Activated T-cell treated with anti-CD3 and anti-CD28 coated beads for 4 hours (primary cell): ENCODE measurements at regions not wholly inside any gene's neighbourhood (a gene's known extent, or its start where the extent isn't known, plus 50 kb on each side); places are given as distances from the start of the nearest gene placed in this dataset.
A peak's percentile ranks its signal among the peaks of the same experiment; 100 is the strongest.
"Not testable (repeated sequence)": the region's sequence is repeated elsewhere in the genome, so short reads cannot be mapped to it uniquely, and the experiment has no call there.

Experiments
- DNase-seq: peaks from one replicate; pipeline ENCODE4 v3.0.0-alpha.2; 2020

DNA sequence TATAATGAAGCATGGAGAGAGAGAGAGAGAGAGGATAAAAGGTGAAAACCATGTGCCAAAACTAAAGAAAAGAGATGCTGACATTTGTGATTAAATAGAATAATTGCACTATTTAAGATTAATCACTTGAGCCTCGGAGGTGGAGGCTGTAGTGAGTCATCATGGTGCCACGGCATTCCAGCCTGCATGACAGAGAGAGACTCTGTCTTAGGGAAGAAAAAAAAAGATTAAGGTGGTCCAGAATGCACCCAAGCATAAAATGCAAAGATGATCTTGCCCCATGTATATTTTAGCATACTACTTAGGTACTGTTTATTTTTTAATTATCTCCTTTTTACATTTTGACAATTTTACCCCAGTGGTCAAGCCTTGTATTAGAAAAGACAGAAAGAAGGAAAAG, 742.5 kb downstream of the SPATA31A1 start:
- not testable (repeated sequence) for DNase-seq

- peak; percentile 3 for DNase-seq
These were observed 750.7 kb downstream of the SPATA31A1 start for GRCh38 chr9:40106003-40106782.

- not testable (repeated sequence) for DNase-seq
These were observed 751.3 kb downstream of the SPATA31A1 start for GRCh38 chr9:40106783-40107248.

DNA sequence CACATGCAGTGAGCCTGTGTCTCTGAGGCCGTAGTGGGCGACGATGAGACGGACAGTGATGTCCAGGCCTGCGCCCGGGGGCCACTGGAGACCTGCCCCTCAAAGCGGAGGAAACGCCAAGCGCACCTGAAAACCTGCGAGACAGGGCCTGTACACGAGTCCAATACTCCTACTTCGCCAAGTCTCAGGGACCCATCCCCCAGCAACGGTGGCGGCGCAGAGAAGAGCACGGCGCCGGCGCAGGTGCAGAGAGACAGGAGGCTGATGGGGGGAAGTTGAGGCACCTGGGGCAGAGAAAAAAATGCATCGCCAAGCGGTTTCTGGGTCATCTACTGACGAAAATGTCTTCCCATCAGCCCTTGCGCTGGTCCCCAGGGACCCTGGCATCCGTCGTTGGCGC, 751.8 kb downstream of the SPATA31A1 start:
- not testable (repeated sequence) for DNase-seq

DNA sequence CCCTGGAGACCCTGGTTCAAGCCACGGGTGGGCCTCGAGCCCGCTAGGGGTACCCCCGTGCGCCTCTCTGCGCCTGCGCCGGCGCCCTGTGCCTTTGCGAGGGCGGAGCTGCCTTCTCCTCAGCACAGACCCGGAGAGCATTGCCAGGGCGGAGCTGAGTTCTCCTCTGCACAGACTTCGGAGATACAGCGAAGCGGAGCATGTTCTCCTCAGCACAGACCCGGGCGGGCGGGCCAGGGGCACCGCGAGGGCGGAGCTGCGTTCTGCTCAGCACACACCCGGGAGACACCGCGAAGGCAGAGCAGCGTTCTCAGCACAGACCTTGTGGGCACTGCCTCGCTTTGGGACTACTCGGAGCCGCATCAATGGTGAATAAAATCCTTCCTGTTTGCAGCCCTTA, 753.0 kb downstream of the SPATA31A1 start:
- not testable (repeated sequence) for DNase-seq

- not testable (repeated sequence) for DNase-seq
These were observed 755.3 kb downstream of the SPATA31A1 start for GRCh38 chr9:40110751-40111150.

DNA sequence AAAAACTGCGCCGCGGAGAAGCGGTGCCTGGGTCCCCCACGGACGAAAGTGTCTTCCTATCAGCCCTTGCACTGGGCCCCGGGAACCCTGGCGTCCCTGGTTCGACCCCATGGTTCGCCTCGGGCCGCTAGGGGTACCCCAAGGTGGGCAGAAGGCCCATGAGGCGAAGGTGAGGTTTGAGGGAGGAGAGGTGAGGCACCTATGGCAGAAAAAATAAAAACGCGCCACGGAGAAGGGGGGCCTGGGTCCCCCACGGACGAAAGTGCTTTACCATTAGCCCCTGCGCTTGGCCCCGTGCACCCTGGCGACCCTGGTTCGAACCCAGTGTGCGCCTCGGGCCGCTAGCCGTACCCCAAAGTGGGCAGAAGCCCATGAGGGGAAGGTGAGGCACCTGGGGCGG, 756.1 kb downstream of the SPATA31A1 start:
- DNase-seq: not testable (repeated sequence)

DNA sequence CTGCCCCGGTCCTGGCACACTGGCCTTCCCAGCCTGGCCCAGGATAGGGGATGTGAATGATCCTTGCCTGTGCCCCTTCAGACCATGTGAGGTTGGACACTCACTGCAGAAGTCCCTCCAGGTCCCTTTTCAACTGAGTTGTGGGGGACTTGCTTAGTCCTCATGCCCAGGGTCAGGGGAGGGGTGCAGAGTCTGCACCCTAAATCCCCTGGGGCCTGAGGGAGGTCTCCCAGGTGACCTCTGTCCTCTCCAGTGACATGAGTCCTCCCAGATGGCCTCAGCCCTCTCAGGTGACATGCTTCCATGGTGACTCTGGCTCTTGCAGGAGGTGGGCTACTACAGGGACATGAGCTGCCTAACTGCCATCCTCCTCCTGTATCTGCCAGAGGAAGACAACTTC, 775.1 kb downstream of the SPATA31A1 start:
- not testable (repeated sequence) for DNase-seq

DNA sequence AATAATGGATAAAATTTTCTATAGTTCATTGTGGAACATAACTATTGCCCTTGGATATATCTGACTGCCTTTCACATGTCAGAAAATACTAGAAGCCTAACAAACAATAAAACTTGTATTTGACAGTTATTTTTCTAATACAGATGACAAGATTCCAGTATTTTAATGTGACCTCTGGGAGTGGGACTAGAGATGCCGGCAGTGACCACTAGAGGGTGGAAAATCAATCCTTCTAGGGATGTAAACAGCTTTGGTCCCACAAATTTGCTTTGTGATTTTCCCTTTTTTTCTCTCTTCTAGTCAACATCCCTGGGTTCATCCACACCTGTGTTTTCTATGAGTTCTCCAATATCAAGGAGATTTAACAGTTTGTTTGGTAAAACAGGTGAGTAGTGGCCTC, 813.7 kb downstream of the SPATA31A1 start:
- not testable (repeated sequence) for DNase-seq

DNA sequence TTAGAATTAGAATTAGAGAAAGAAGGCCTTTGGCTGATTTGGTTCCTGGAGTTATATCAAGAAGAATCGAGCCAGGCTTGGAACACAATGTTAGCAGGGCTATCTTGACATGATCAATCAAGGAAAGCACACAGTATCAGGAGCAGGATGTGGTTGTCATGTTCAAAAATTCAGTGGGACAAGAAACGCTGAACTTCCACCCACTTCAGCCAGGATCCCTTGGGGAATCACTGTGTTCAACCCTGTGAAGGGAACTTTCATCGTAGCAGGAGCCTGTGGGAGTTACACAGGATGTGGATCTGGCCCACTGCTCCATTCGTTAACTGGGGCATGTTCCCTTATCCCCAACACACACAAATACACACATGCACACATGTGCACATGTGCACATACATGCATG, 817.8 kb downstream of the SPATA31A1 start:
- not testable (repeated sequence) for DNase-seq

- DNase-seq: not testable (repeated sequence)
These were observed 818.6 kb downstream of the SPATA31A1 start for GRCh38 chr9:40174035-40174434.

DNA sequence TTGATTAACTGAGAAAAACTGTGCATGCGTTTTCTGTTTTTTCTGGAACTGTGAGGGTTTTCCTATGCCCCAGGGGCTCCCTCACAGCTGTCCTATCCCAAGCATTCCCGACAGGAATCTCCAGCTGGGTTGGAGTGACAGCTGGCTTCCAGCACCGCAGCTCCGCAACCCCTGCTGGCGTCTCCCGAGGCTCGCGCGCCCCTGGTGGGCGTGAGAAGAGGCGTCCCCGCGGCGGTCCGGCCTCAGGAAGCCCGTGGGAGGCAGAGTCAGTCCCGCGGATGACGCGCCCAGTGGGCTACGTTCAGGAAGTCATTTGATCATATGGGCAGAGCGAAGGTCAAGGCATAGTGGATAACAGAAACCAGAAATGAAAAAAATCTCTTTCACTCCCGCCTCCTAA, 821.9 kb downstream of the SPATA31A1 start:
- DNase-seq: not testable (repeated sequence)

DNA sequence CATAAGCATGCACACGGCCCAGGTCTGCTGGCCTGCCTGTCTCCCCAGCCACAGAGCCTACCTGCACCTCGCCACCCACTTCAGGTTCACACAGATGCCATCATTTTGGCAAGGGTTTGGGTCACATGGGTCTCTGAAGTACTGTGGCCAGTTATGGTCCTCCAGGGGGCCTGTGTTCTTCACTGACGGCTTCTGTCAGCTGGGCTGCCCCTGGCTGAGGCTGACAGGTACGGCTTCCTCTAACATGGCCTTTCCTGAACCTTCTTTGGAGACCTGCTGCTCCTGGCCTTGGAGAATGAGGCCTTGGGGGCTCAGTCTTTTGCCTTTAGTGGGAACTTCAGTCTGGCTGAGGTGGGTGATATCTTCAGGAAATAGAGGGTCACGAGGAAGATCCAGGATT, 835.9 kb downstream of the SPATA31A1 start:
- DNase-seq: not testable (repeated sequence)

DNA sequence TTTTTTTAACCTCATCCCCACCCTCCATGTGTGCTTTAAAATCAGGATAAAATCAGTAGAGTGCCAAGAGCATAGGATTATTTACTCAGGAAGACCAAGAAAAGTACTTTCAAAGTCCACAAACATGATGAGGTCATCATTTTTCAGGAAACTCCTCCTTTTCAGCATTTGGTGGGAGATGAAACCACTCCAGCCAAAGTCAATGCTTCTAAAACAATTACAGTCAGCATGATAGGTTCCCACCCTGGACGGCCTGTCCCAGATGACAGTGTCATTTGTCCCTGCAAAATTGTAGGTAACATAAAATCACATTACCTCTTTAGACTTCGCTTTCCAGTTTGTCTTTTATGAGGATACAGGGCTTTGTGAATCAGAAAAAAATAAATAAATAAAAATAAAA, 836.7 kb downstream of the SPATA31A1 start:
- not testable (repeated sequence) for DNase-seq

DNA sequence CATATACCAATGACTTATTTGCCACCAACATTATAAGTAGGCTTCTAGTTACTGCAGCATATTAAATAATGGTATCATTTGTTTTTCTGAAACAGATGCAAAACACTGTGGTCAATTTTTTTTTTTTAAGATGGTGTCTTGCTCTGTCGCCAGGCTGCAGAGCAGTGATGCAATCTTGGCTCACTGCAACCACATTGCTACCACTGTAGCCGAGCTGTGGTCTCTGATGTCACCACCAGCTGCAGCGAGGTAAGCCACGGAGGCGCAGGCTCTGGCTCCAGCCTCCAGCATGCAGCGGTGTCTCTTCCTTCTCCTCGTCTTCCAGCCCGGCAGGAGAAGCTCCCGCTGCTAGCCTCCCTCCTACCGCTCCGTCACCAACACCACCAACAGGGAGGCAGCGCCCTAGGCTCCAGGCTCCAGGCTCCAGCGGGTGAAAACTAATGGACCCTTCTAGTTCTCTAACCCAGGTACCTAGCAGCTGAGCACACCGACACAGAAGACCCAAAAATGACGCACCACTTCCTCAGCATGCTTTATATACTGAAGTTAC, 840.8 kb downstream of the SPATA31A1 start:
- DNase-seq: not testable (repeated sequence)

GRCh38 chr9:40196803-40197202, 841.3 kb downstream of the SPATA31A1 start:
- DNase-seq: not testable (repeated sequence)

DNA sequence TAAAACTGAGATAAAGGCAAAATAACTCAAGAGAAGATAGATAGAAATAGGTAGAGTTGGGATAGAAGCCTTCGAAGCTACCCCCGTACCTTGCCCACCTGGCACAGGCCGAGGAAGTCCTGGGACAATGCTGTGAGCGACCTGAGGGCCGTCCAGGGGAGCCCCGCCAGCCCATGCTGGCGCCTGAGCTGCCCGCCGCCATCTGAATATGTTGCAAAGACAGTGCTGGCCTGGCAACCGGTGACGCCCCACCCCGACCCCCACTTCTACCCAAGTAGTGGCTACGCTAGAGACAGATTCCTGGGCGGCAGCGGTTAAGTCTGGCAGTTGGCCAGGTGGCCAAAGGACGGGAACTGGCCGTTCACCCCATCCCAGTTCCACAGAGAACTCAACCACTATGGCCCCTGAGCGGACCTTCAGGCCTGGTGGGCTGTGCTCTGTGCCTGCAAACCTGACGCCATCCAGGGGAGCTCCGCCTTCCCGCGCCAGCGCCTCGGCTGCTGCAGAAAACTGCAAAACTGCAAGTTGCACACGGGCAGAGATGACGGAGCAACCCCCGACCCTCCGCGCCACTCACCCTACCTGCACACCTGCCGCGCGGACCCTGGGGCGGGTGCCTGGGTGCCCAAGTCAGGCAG, 866.2 kb downstream of the SPATA31A1 start:
- DNase-seq: not testable (repeated sequence)

DNA sequence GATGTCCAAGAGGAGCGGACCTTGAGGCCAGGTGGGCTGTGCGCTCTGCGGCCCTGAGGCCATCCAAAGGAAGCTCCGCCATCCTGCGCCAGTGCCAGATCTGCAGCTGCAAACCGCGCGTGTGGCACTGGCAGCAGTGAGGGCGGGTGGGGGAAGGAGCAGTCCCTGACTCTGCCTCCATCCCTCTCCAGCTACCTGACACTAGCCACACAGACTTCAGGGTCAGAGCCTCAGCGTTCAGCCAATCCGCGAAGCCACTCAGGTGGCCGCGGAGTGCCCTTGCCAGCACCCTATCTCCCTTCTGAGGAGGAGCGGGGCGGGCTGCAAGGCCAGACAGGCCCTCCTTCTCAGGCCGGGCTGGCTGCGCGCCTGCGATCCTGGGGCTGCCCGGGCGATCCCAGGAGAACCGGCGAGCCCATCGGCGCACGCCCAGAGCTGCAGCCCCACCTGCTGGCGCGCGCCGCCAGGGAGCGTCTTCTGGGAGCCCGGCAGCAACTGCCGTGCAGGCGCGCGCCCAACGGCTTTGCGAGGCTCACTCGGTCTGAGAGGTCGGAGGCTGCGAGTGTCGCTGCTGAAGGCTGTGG, 867.2 kb downstream of the SPATA31A1 start:
- not testable (repeated sequence) for DNase-seq

DNA sequence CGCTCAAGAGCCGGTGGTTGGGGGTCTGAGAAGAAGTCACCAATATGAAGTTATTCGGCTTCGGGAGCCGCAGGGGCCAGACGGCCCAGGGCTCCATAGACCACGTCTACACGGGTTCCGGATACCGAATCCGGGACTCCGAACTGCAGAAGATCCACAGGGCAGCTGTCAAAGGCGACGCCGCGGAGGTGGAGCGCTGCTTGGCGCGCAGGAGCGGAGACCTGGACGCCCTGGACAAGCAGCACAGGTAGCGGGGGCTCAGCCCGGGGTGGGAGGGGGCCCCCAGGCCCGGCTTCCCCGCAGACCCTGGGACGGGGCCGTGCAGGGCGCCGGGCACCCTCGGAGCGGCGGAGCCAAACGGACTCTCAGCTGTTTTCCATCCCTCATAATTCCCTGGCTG, 867.9 kb downstream of the SPATA31A1 start:
- DNase-seq: not testable (repeated sequence)
